ENCODE measurements at regions not wholly inside any gene's neighbourhood (a gene's known extent, or its start where the extent isn't known, plus 50 kb on each side); places are given as distances from the start of the nearest gene placed in this dataset.

DNA sequence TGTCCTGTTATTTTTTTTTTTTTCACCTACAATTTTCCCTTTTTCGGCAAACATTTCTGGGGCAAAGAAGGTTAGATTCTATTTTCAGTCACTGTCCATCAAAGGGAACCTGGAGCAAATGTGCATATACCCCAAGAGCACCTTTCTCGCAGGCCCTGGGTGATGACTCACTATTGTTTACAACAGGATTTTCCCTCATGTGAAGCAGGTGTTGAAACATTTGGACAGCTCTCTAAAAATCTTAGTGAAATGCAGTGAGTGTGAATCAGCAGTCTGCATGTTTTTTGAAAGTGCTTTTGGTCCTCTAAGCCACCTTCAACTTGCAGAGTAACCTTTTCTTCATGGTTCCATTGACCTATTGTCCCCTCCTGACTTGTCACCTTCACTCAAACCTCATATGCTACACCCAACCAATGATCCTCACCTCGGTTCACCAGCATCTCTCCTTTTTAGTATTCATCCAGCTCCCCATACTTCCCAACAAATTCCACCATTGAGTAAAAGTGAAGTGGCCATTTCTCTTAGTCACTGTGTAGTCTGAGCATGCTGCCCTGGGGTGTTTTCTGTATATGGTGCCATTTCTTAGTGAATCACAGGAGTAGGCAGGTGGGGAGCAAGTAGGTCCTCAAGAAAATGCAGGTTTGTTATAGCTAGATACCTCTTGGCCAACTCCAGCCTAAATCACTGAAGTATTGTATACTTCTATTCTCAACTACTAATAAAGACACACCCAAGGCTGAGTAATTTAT lies 260.2 kb downstream of the BMP4 start:
- Histone ChIP-seq H3K36me3 (no peaks in the 10 kb centered on the region), H3K4me3 (replicated peaks in 1 of 3) (no peak overlapping the region), H3K27ac (no peak overlapping the region), H3K9me3 (no peaks in the 10 kb centered on the region), H3K27me3 (no peaks in the 10 kb centered on the region), H3K4me1 (no peaks in the 10 kb centered on the region)
- WGBS, 2 donors, result 87 to 93% methylated on average over 3 of the region's 3 CpGs
- DNase-seq, result no peak
- no peak for TF ChIP-seq POLR2A (IDR thresholded peaks at IDR 0.05)
- TF ChIP-seq, protein P1, sequence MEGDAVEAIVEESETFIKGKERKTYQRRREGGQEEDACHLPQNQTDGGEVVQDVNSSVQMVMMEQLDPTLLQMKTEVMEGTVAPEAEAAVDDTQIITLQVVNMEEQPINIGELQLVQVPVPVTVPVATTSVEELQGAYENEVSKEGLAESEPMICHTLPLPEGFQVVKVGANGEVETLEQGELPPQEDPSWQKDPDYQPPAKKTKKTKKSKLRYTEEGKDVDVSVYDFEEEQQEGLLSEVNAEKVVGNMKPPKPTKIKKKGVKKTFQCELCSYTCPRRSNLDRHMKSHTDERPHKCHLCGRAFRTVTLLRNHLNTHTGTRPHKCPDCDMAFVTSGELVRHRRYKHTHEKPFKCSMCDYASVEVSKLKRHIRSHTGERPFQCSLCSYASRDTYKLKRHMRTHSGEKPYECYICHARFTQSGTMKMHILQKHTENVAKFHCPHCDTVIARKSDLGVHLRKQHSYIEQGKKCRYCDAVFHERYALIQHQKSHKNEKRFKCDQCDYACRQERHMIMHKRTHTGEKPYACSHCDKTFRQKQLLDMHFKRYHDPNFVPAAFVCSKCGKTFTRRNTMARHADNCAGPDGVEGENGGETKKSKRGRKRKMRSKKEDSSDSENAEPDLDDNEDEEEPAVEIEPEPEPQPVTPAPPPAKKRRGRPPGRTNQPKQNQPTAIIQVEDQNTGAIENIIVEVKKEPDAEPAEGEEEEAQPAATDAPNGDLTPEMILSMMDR (IDR thresholded peaks at IDR 0.05), result no peak
- intact Hi-C loops (cut with DNase I), result no loop called here

DNA sequence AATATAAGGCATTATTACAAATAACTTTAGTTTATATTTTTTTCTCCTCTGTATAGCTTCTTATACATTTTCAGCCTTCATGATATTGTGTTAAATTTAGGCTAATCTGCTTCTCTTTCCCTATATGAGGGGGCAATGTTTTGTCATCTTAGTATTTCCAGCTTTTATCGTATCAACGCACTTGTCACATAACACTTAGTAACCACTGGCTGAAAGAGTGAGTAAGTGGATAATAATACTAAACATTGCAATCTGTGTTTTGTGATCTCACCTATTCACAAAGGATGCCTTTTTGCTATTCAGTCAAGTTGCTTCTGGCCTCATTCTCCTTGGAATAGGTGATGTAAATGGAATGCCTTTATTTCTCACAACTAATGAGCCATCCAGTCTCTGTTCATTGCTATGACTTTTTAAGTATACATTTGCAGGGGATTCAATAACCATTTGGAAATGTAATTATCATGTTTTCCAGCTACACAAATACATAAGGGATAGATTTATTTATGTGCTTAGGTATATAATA lies 260.9 kb downstream of the BMP4 start:
- Histone ChIP-seq H3K27me3 (no peaks in the 10 kb centered on the region), H3K27ac (no peak overlapping the region), H3K36me3 (no peaks in the 10 kb centered on the region), H3K4me3 (replicated peaks in 1 of 3) (no peak overlapping the region), H3K4me1 (no peaks in the 10 kb centered on the region), H3K9me3 (no peaks in the 10 kb centered on the region)
- whole genome bisulfite sequencing, 2 donors, result 89 to 98% methylated on average over 2 of the region's 2 CpGs
- TF ChIP-seq, protein P1 (IDR thresholded peaks at IDR 0.05), result no peak
- no peak for TF ChIP-seq POLR2A (IDR thresholded peaks at IDR 0.05)
- DNase-seq, result no peak
- intact Hi-C loops (cut with DNase I), result no loop called here

DNA sequence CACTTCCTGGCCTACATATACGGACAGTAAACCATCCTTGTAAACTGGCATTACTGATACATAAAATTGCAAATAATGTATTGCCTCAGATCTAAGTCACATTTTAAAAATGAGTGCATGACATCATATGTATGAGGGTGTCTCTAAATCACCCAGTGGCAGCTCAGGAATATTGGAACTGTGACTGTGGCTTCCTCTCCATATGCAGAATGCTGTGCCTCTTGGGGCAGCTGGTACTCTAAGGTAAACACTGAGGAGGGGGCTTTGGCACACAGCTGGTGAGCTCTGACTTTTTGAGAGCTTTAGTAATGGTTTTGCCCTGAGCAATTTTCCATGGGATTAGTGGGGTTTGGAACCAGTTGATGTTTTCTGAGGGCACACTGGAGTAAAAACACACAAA lies 263.7 kb downstream of the BMP4 start:
- H3K4me1 ChIP-seq, result no peaks in the 10 kb centered on the region
- WGBS, 2 donors, result 86% methylated on average over 1 of the region's 1 CpG
- H3K27me3 ChIP-seq, result no peaks in the 10 kb centered on the region
- DNase-seq, result no peak
- TF ChIP-seq POLR2A (IDR thresholded peaks at IDR 0.05), result no peak
- TF ChIP-seq, protein P1 (IDR thresholded peaks at IDR 0.05), result no peak
- intact Hi-C loops (cut with DNase I), result no loop called here
- H3K27ac ChIP-seq, result no peak overlapping the region
- no peaks in the 10 kb centered on the region for H3K36me3 ChIP-seq
- no peak overlapping the region for H3K4me3 ChIP-seq (replicated peaks in 1 of 3)
- H3K9me3 ChIP-seq, result no peaks in the 10 kb centered on the region

DNA sequence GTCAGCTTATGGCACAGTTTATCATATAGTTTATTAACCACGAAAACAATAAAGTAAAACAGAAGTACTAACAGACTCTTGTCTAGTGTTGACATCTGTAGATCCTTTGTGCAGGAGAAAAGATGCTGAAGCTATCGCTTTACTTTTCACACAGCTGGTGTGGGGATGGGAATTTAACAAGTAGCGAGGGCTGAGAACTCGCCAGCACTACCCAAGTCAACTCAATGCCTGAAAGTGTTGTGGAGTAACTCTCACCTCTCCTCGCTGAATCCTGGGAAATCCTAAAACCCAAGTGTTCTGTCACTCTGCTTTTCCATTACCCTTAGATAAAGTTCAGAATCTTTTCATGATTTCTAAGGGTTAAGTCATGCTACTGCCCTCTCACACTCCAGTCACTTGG lies 264.2 kb downstream of the BMP4 start:
- Histone ChIP-seq H3K4me1 (no peaks in the 10 kb centered on the region), H3K4me3 (replicated peaks in 1 of 3) (no peak overlapping the region), H3K27me3 (no peaks in the 10 kb centered on the region), H3K9me3 (no peaks in the 10 kb centered on the region), H3K27ac (no peak overlapping the region), H3K36me3 (no peaks in the 10 kb centered on the region)
- TF ChIP-seq, protein P1 (IDR thresholded peaks at IDR 0.05), result no peak
- no peak for TF ChIP-seq POLR2A (IDR thresholded peaks at IDR 0.05)
- 91 to 96% methylated on average over 5 of the region's 5 CpGs for whole genome bisulfite sequencing, 2 donors
- intact Hi-C loops (cut with DNase I), result no loop called here
- no peak for DNase-seq

DNA sequence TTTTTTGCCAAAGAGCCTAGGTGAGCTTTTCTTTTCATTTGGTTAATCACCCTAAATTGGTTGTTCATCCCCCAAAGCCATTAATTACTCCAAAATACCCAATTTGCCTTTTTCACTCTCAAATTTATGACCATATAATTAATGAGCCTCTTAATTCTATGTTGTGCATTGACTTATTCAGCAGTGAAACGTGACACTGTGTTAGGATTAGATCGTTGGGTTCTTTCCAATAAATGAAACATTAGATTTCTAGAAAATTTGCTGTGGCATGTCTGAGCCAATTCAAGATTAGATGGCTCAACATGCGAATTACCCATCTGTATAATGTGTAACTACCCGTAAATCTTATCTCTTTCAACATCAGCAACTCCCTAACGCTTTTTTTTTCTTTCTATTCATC lies 273.4 kb downstream of the BMP4 start:
- Histone ChIP-seq H3K9me3 (no peaks in the 10 kb centered on the region), H3K27me3 (no peaks in the 10 kb centered on the region), H3K4me3 (replicated peaks in 1 of 3) (no peak overlapping the region), H3K27ac (no peak overlapping the region), H3K4me1 (no peaks in the 10 kb centered on the region), H3K36me3 (no peaks in the 10 kb centered on the region)
- intact Hi-C loops (cut with DNase I), result no loop called here
- TF ChIP-seq POLR2A (IDR thresholded peaks at IDR 0.05), result no peak
- TF ChIP-seq, protein P1 (IDR thresholded peaks at IDR 0.05), result no peak
- no peak for DNase-seq
- WGBS, 2 donors, result 78 to 81% methylated on average over 5 of the region's 5 CpGs

Data from thyroid gland (tissue), 4 donors.